Type B pancreatic cell (in vitro differentiated cells): ENCODE measurements at regions not wholly inside any gene's neighbourhood (a gene's known extent, or its start where the extent isn't known, plus 50 kb on each side); places are given as distances from the start of the nearest gene placed in this dataset.

Experiments
- DNase-seq: peaks from one replicate; pipeline ENCODE4 v3.0.0; 2021; ENCODE audit warnings: mixed read lengths; ENCODE audit not compliant: unreplicated experiment; ENCODE audit errors: extremely low spot score
- H3K27ac Mint-ChIP-seq: 2 replicates; pipeline ENCODE4 v1.8.0; 2021; ENCODE audit warnings: mild to moderate bottlenecking, mixed read lengths
- H3K27me3 Mint-ChIP-seq: 2 replicates; pipeline ENCODE4 v1.8.0; 2021; ENCODE audit warnings: mixed read lengths
- H3K36me3 Mint-ChIP-seq: 2 replicates; pipeline ENCODE4 v1.8.0; 2021; ENCODE audit warnings: mixed read lengths
- H3K4me1 Mint-ChIP-seq: one replicate; pipeline ENCODE4 v1.8.0; 2021; ENCODE audit warnings: mixed read lengths; ENCODE audit not compliant: unreplicated experiment
- H3K4me3 Mint-ChIP-seq: 2 replicates; pipeline ENCODE4 v1.8.0; 2021; ENCODE audit warnings: mild to moderate bottlenecking, mixed read lengths
- H3K9me3 Mint-ChIP-seq: 2 replicates; pipeline ENCODE4 v1.8.0; 2021; ENCODE audit warnings: mixed read lengths
- TF ChIP-seq, protein P1 (sequence below): fragments of 200-600 bp; sonication (generic); conservative IDR thresholded peaks from 2 replicates; pipeline ENCODE4 v1.5.0; 2021; ENCODE audit warnings: antibody characterized with exemption, mild to moderate bottlenecking

GRCh38 chr2:224180810-224181209 lies 141.7 kb upstream of the SERPINE2 start:
- Mint-ChIP-seq H3K27me3 (peaks cover 13% of the 10 kb centered on the region), H3K4me1 (peaks cover 5% of the 10 kb centered on the region), H3K4me3 (no peak overlapping the region), H3K36me3 (no peaks in the 10 kb centered on the region), H3K9me3 (peaks cover 4% of the 10 kb centered on the region), H3K27ac (no peak overlapping the region)
- no peak for DNase-seq
- TF ChIP-seq, protein P1, sequence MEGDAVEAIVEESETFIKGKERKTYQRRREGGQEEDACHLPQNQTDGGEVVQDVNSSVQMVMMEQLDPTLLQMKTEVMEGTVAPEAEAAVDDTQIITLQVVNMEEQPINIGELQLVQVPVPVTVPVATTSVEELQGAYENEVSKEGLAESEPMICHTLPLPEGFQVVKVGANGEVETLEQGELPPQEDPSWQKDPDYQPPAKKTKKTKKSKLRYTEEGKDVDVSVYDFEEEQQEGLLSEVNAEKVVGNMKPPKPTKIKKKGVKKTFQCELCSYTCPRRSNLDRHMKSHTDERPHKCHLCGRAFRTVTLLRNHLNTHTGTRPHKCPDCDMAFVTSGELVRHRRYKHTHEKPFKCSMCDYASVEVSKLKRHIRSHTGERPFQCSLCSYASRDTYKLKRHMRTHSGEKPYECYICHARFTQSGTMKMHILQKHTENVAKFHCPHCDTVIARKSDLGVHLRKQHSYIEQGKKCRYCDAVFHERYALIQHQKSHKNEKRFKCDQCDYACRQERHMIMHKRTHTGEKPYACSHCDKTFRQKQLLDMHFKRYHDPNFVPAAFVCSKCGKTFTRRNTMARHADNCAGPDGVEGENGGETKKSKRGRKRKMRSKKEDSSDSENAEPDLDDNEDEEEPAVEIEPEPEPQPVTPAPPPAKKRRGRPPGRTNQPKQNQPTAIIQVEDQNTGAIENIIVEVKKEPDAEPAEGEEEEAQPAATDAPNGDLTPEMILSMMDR = no peak

DNA sequence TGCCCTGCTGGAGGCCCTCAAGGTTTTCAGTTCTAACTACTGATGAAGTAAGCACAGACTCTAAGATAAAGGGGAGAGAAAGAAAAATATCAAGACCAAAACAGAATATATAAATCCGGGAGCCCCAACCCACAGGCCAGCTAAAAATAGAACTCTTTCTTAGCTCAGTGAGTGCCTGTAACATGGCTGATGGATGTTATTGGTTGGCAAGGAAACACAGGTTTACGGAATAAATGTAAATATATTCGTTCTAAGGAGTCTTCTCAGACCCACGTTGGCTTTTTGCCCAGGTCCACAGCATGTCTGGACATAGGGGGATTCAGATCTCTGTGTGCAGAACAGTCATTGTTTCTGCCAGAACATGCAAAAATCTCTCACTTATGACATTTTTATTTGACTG lies 139.0 kb upstream of the SERPINE2 start:
- H3K9me3 Mint-ChIP-seq = no peaks in the 10 kb centered on the region
- no peaks in the 10 kb centered on the region for H3K36me3 Mint-ChIP-seq
- peaks cover 19% of the 10 kb centered on the region for H3K27me3 Mint-ChIP-seq
- no peaks in the 10 kb centered on the region for H3K4me1 Mint-ChIP-seq
- DNase-seq = no peak
- no peak overlapping the region for H3K4me3 Mint-ChIP-seq
- no peak overlapping the region for H3K27ac Mint-ChIP-seq
- TF ChIP-seq, protein P1 = no peak

- no peak overlapping the region for H3K27ac Mint-ChIP-seq
- peaks cover 14% of the 10 kb centered on the region for H3K27me3 Mint-ChIP-seq
- H3K36me3 Mint-ChIP-seq = no peaks in the 10 kb centered on the region
- TF ChIP-seq, protein P1 = no peak
- no peak overlapping the region for H3K4me3 Mint-ChIP-seq
- H3K9me3 Mint-ChIP-seq = no peaks in the 10 kb centered on the region
- no peaks in the 10 kb centered on the region for H3K4me1 Mint-ChIP-seq
- no peak for DNase-seq
These were observed 136.5 kb upstream of the SERPINE2 start for GRCh38 chr2:224175538-224175937.

- Mint-ChIP-seq H3K27me3 (peaks cover 10% of the 10 kb centered on the region), H3K36me3 (no peaks in the 10 kb centered on the region), H3K27ac (no peak overlapping the region), H3K4me1 (no peaks in the 10 kb centered on the region), H3K4me3 (no peak overlapping the region), H3K9me3 (no peaks in the 10 kb centered on the region)
- DNase-seq = no peak
- TF ChIP-seq, protein P1 = no peak
These were observed 135.9 kb upstream of the SERPINE2 start for GRCh38 chr2:224174990-224175389.

DNA sequence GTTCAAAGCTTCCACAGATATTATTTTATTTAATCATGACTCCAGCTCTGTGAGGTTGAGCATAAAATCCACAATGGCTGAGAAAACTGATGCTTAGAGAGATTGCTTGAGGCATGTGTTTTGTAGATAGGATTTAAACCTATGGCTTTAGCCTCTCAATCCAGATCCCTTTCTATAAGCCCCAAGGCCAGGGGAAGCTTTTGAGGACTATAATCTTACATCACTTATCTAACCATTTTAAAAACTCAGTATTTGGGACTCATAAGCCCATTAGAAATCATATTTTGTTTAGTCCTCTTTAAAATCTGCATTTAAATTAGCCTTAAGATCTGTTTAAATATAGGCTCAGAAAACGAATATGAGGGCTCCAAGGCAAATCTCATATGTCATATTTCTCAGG lies 135.4 kb upstream of the SERPINE2 start:
- no peak overlapping the region for H3K4me3 Mint-ChIP-seq
- no peak overlapping the region for H3K27ac Mint-ChIP-seq
- DNase-seq = no peak
- H3K4me1 Mint-ChIP-seq = no peaks in the 10 kb centered on the region
- H3K36me3 Mint-ChIP-seq = no peaks in the 10 kb centered on the region
- TF ChIP-seq, protein P1 = no peak
- peaks cover 13% of the 10 kb centered on the region for H3K27me3 Mint-ChIP-seq
- no peaks in the 10 kb centered on the region for H3K9me3 Mint-ChIP-seq

DNA sequence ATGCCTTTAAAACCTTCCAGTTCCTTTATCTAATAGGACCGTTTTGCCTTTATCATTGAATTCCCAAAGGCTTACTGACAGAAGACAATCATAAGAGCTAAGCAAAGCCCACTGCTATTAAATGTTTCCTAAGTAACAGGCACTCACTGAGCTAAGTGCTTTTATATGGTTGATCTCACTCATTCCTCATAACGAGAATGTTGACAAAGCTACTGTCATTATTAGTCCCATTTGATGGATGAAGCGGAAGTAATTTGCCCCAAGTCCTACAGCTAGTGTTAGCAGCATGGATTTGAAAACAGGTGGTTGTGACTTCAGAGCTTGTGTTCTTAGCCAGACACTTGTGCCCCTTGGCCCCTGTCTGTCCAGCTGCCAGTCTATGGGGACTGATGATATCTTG lies 134.8 kb upstream of the SERPINE2 start:
- H3K9me3 Mint-ChIP-seq = peaks cover under 1% of the 10 kb centered on the region
- TF ChIP-seq, protein P1 = no peak
- no peak overlapping the region for H3K4me3 Mint-ChIP-seq
- H3K4me1 Mint-ChIP-seq = no peaks in the 10 kb centered on the region
- no peak overlapping the region for H3K27ac Mint-ChIP-seq
- no peak for DNase-seq
- peaks cover 13% of the 10 kb centered on the region for H3K27me3 Mint-ChIP-seq
- H3K36me3 Mint-ChIP-seq = no peaks in the 10 kb centered on the region
